Muscle layer of colon (tissue), 2 donors: ENCODE measurements at regions not wholly inside any gene's neighbourhood (a gene's known extent, or its start where the extent isn't known, plus 50 kb on each side); places are given as distances from the start of the nearest gene placed in this dataset.
A peak's percentile ranks its signal among the peaks of the same experiment; 100 is the strongest.

Experiments used
- H3K27ac ChIP-seq: one replicate; pipeline ENCODE4 v1.7.0; 2013; ENCODE audit warnings: low read depth, mild to moderate bottlenecking, low read length, moderate library complexity
- H3K27me3 ChIP-seq, 2 donors: one replicate each; pipeline ENCODE4 v1.7.0; 2013; ENCODE audit warnings: low read length in 2 of 2, mild to moderate bottlenecking in 2 of 2; ENCODE audit not compliant: insufficient read depth in 2 of 2, control insufficient read depth in 1 of 2
- H3K36me3 ChIP-seq: one replicate; pipeline ENCODE4 v1.7.0; 2013; ENCODE audit warnings: mild to moderate bottlenecking, low read length; ENCODE audit not compliant: insufficient read depth
- H3K4me1 ChIP-seq: one replicate; pipeline ENCODE4 v1.7.0; 2013; ENCODE audit warnings: mild to moderate bottlenecking, low read length; ENCODE audit not compliant: insufficient read depth
- H3K4me3 ChIP-seq, 2 donors: one replicate each; pipeline ENCODE4 v1.7.0; 2013; ENCODE audit warnings: low read length in 2 of 2, low read depth in 1 of 2, mild to moderate bottlenecking in 1 of 2, moderate library complexity in 1 of 2
- H3K9ac ChIP-seq: one replicate; pipeline ENCODE4 v1.7.0; 2013; ENCODE audit warnings: low read length
- H3K9me3 ChIP-seq: one replicate; pipeline ENCODE4 v1.7.0; 2013; ENCODE audit warnings: mild to moderate bottlenecking, low read length
- donor health status: abdominal sarcoma.
- donor health status: Adenocarcinoma of cecum.

DNA sequence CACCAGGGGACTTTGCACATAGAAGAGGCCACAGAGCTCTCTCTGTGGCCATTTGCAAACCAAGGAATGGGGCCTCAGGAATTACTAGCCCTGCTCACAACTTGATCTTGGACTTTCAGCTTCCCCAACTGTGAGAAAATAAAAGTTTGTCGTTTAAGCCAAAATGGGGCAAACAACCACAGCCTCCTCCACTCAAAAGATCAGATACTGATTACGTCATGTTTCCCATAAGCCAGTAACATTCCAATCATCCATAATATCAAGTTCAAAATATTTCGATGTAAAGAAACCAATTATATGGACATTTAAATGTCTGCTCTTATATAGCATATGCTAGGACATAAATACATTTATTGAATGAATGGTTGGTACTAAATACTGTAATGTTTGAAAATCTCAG, 307.5 kb upstream of the HAND2 start:
- no peaks in the 10 kb centered on the region for H3K4me1 ChIP-seq
- no peaks in the 10 kb centered on the region for H3K36me3 ChIP-seq
- H3K27me3 ChIP-seq = no peaks in the 10 kb centered on the region
- no peak overlapping the region for H3K4me3 ChIP-seq
- H3K9ac ChIP-seq = no peak overlapping the region
- no peak overlapping the region for H3K27ac ChIP-seq
- no peaks in the 10 kb centered on the region for H3K9me3 ChIP-seq

GRCh38 chr4:173835903-173836302, 305.9 kb upstream of the HAND2 start:
- Histone ChIP-seq H3K4me1 (no peaks in the 10 kb centered on the region), H3K27ac (no peak overlapping the region), H3K4me3 (no peak overlapping the region), H3K9ac (no peak overlapping the region), H3K27me3 (no peaks in the 10 kb centered on the region), H3K9me3 (no peaks in the 10 kb centered on the region), H3K36me3 (no peaks in the 10 kb centered on the region)

DNA sequence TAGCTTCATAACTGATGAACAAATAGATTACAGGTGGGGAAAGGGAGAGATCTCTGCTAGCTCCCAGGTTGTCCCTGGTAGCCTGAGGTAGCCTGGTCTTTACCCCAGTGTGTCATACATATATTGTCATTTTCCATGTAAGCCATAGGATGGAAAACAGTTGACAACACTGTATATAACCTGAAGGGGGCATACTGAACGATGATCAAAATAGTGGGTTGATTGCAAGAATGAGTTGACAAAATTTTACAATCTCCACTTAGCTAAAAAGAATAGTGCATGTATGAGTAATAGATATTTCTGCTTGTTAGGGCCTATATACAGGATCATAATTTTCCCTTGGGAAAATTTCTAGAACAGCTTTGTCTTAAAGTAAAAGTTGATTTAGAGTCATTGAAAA, 304.1 kb upstream of the HAND2 start:
- H3K4me3 ChIP-seq = no peak overlapping the region
- H3K27me3 ChIP-seq = no peaks in the 10 kb centered on the region
- H3K9me3 ChIP-seq = no peaks in the 10 kb centered on the region
- no peak overlapping the region for H3K9ac ChIP-seq
- no peaks in the 10 kb centered on the region for H3K36me3 ChIP-seq
- H3K27ac ChIP-seq = no peak overlapping the region
- H3K4me1 ChIP-seq = no peaks in the 10 kb centered on the region

DNA sequence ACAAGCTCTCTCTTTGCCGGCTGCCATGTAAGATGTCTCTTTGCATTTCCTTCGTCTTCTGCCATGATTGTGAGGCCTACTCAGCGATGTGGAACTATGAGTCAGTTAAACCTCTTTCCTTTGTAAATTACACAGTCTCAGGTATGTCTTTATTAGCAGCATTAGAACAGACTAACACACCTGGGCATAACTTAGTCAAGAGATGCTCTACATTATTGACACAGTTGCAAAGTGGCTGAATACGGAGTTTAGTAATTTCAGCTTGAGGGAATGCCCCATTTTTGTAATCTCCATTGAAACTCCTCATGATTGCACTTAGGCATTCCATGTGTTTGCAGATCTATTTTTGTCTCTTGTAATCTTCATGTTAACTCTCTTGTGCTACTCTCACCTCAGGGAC, 299.5 kb upstream of the HAND2 start:
- H3K9ac ChIP-seq = no peak overlapping the region
- no peaks in the 10 kb centered on the region for H3K9me3 ChIP-seq
- H3K4me3 ChIP-seq = no peak overlapping the region
- no peaks in the 10 kb centered on the region for H3K36me3 ChIP-seq
- no peaks in the 10 kb centered on the region for H3K27me3 ChIP-seq
- no peak overlapping the region for H3K27ac ChIP-seq
- no peaks in the 10 kb centered on the region for H3K4me1 ChIP-seq

DNA sequence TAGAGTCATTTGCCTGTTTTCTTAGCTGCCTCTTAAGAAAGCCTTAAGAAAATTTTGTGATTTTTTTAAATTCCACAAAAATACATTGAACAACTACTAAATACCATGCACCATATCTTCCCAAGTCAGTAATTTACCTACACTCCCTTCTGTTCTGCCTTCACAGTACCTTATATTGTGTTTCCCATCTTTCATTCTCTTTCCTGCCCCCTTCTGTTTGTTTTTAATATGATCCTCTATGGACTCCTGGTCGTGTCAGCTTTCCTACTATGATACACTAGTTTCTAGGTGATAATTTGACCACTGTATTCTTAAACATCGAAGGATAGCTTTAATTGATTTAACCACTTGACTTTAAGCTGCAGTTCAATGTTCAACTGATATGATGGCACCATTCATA, 297.7 kb upstream of the HAND2 start:
- Histone ChIP-seq H3K36me3 (no peaks in the 10 kb centered on the region), H3K9me3 (no peaks in the 10 kb centered on the region), H3K9ac (no peak overlapping the region), H3K27me3 (no peaks in the 10 kb centered on the region), H3K4me3 (no peak overlapping the region), H3K4me1 (no peaks in the 10 kb centered on the region), H3K27ac (no peak overlapping the region)

DNA sequence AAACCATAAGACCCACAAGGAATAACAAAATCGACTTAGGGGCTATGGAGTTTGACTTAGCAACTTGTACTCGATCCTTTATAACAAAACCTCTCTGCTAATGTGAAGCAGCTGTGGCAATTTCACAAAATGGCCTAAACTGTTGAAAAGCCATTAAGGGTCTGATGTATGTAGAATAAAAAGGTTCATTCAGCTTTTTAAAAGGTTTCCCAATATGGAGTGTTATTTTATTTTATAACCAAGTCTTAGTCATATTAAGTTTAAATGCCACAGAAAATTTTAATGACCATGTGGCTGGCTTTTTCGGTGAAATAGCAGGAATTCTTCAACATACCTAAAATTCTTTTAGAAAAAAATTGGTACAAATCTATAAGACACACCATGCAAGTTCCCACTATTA, 291.8 kb upstream of the HAND2 start:
- H3K27me3 ChIP-seq = no peaks in the 10 kb centered on the region
- H3K27ac ChIP-seq = no peak overlapping the region
- no peaks in the 10 kb centered on the region for H3K9me3 ChIP-seq
- no peaks in the 10 kb centered on the region for H3K36me3 ChIP-seq
- H3K4me3 ChIP-seq = no peak overlapping the region
- H3K4me1 ChIP-seq = no peaks in the 10 kb centered on the region
- H3K9ac ChIP-seq = no peak overlapping the region

- H3K4me3 ChIP-seq = no peak overlapping the region
- no peaks in the 10 kb centered on the region for H3K27me3 ChIP-seq
- H3K4me1 ChIP-seq = no peaks in the 10 kb centered on the region
- no peak overlapping the region for H3K27ac ChIP-seq
- no peaks in the 10 kb centered on the region for H3K9me3 ChIP-seq
- H3K9ac ChIP-seq = no peak overlapping the region
- H3K36me3 ChIP-seq = no peaks in the 10 kb centered on the region
These were observed 291.0 kb upstream of the HAND2 start for GRCh38 chr4:173821036-173821435.

- Histone ChIP-seq H3K4me3 (no peak overlapping the region), H3K27me3 (no peaks in the 10 kb centered on the region), H3K27ac (peak overlapping the region; percentile 54), H3K4me1 (peaks cover 31% of the 10 kb centered on the region), H3K9ac (no peak overlapping the region), H3K36me3 (no peaks in the 10 kb centered on the region), H3K9me3 (no peaks in the 10 kb centered on the region)
These were observed 277.3 kb upstream of the HAND2 start for GRCh38 chr4:173807347-173807746.

DNA sequence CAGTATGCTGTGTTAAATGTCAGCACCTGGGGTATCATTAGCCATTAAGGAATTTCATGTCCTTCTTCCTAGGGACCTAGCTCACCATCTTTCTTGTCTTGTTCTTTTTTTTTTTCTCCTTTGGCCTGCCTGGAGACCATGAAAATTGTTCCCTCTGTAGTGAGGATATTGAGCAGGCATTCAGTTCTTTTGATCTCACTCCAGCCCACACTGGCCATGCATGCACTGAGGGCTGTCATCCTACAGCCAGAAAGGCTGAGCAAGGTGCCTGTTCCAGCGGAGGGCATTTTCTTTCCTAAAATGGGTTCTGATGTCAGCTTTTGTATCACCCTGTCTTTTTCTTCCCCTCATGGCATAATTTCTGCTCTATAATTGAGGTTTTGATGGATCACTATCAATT, 275.9 kb upstream of the HAND2 start:
- Histone ChIP-seq H3K4me1 (peaks cover 45% of the 10 kb centered on the region), H3K4me3 (no peak overlapping the region), H3K9me3 (no peaks in the 10 kb centered on the region), H3K9ac (no peak overlapping the region), H3K36me3 (no peaks in the 10 kb centered on the region), H3K27me3 (no peaks in the 10 kb centered on the region), H3K27ac (no peak overlapping the region)

- Histone ChIP-seq H3K9me3 (no peaks in the 10 kb centered on the region), H3K4me3 (no peak overlapping the region), H3K9ac (no peak overlapping the region), H3K27me3 (no peaks in the 10 kb centered on the region), H3K4me1 (peaks cover 42% of the 10 kb centered on the region), H3K27ac (peak overlapping the region; percentile 63), H3K36me3 (no peaks in the 10 kb centered on the region)
These were observed 272.6 kb upstream of the HAND2 start for GRCh38 chr4:173802662-173803022.

- Histone ChIP-seq H3K4me3 (no peak overlapping the region), H3K9me3 (no peaks in the 10 kb centered on the region), H3K4me1 (peaks cover 36% of the 10 kb centered on the region), H3K27ac (peak overlapping the region; percentile 63), H3K9ac (no peak overlapping the region), H3K36me3 (no peaks in the 10 kb centered on the region), H3K27me3 (no peaks in the 10 kb centered on the region)
These were observed 272.0 kb upstream of the HAND2 start for GRCh38 chr4:173801876-173802661.

DNA sequence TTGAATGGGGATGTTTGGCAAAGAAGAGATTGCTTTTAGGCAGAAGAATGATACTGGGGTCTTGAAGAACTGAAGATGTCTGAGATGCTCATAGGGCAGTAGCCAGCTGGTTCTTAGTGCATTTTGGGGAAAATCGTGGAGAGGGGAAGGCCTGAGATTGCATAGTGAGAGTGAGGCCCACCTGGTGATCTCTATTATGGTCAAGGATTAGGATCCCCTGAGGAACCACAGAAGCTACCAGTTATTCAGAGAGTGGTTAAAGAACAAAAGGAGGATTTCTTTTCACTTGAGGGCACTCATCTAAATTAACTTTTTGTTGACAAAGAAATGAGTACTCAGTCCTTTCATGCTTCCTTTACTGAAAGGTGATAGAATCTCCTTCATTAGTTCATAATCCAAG, 271.3 kb upstream of the HAND2 start:
- no peaks in the 10 kb centered on the region for H3K9me3 ChIP-seq
- H3K4me3 ChIP-seq = no peak overlapping the region
- H3K27ac ChIP-seq = no peak overlapping the region
- H3K9ac ChIP-seq = no peak overlapping the region
- no peaks in the 10 kb centered on the region for H3K27me3 ChIP-seq
- H3K36me3 ChIP-seq = no peaks in the 10 kb centered on the region
- H3K4me1 ChIP-seq = peaks cover 29% of the 10 kb centered on the region
